SIG-M5 treated with dmso at 0.1 percent for 504 hours (cell line): ENCODE measurements at regions not wholly inside any gene's neighbourhood (a gene's known extent, or its start where the extent isn't known, plus 50 kb on each side); places are given as distances from the start of the nearest gene placed in this dataset.
"Not testable (repeated sequence)": the region's sequence is repeated elsewhere in the genome, so short reads cannot be mapped to it uniquely, and the experiment has no call there.

Experiments
- DNase-seq: peaks from one replicate; lab custom pipeline; 2025; ENCODE audit not compliant: unreplicated experiment; lab: John Stamatoyannopoulos, UW

GRCh38 chr13:65836066-65836465, 1394.1 kb downstream of the PCDH9 start:
- no peak for DNase-seq

- DNase-seq = no peak
Observed at GRCh38 chr13:65834897-65835296, 1395.2 kb downstream of the PCDH9 start.

- no peak for DNase-seq
Observed at GRCh38 chr13:65830411-65831205, 1399.5 kb downstream of the PCDH9 start.

- DNase-seq = no peak
Observed at GRCh38 chr13:65829241-65830008, 1400.7 kb downstream of the PCDH9 start.

GRCh38 chr13:65826657-65827056, 1403.5 kb downstream of the PCDH9 start:
- no peak for DNase-seq

GRCh38 chr13:65825039-65825438, 1405.1 kb downstream of the PCDH9 start:
- no peak for DNase-seq

GRCh38 chr13:65808061-65808460, 1422.1 kb downstream of the PCDH9 start:
- no peak for DNase-seq

- DNase-seq = no peak
Observed at GRCh38 chr13:65803530-65804392, 1426.4 kb downstream of the PCDH9 start.

- DNase-seq = no peak
Observed at GRCh38 chr13:65789815-65790214, 1440.3 kb downstream of the PCDH9 start.

GRCh38 chr13:65787082-65787481, 1443.1 kb downstream of the PCDH9 start:
- DNase-seq = no peak

- DNase-seq = no peak
Observed at GRCh38 chr13:65784088-65784816, 1445.9 kb downstream of the PCDH9 start.

GRCh38 chr13:65783383-65783782, 1446.8 kb downstream of the PCDH9 start:
- DNase-seq = no peak

- DNase-seq = not testable (repeated sequence)
Observed at GRCh38 chr13:65771704-65772313, 1458.3 kb downstream of the PCDH9 start.

- no peak for DNase-seq
Observed at GRCh38 chr13:65768545-65768944, 1461.6 kb downstream of the PCDH9 start.

GRCh38 chr13:65763811-65764210, 1466.3 kb downstream of the PCDH9 start:
- DNase-seq = no peak

GRCh38 chr13:65762012-65762411, 1468.1 kb downstream of the PCDH9 start:
- DNase-seq = no peak

GRCh38 chr13:65756071-65756671, 1474.0 kb downstream of the PCDH9 start:
- no peak for DNase-seq

GRCh38 chr13:65748227-65748626, 1481.9 kb downstream of the PCDH9 start:
- DNase-seq = no peak

- DNase-seq = no peak
Observed at GRCh38 chr13:65746406-65746921, 1483.7 kb downstream of the PCDH9 start.

GRCh38 chr13:65744836-65745235, 1485.3 kb downstream of the PCDH9 start:
- DNase-seq = no peak
